ENCODE measurements at regions not wholly inside any gene's neighbourhood (a gene's known extent, or its start where the extent isn't known, plus 50 kb on each side); places are given as distances from the start of the nearest gene placed in this dataset.

DNA sequence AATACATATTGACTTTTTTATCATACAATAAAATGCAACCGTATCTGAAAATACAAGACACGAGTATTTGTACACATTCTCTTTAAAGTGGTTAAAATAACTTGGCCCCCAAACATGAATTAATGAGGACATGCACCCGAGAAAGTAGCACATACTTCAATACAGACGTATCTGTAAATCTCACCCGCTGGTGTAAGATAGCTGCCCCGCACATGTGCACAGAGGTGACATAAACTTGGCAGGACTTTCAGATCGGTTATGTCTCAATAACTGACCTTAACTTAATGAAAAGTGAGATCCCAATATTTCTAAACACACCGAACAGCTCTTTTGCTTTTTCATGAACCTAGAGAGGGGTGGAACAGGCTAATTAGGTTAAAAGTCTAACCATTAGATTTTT is 91.5 kb upstream of the RPS6KA2 start:
- no peak overlapping the region for H2BK12ac ChIP-seq (ENCODE audit: low read length)
- no peak overlapping the region for H3K4me3 ChIP-seq (ENCODE audit: low read length in 2 of 2)
- no peaks in the 10 kb centered on the region for H3K79me1 ChIP-seq (ENCODE audit: low read depth, low read length)
- no peak overlapping the region for H2BK120ac ChIP-seq (ENCODE audit: low read depth, low read length)
- H3K4me1 ChIP-seq (ENCODE audit: control insufficient read depth in 2 of 2, insufficient read depth in 1 of 2, low read depth in 1 of 2, low read length in 2 of 2): peaks cover 0 to 2% of the 10 kb centered on the region in 2 donors
- no peak overlapping the region for H4K8ac ChIP-seq (ENCODE audit: low read depth, low read length)
- no peak overlapping the region for H2AFZ ChIP-seq (ENCODE audit: low read length)
- no peak overlapping the region for H3K27ac ChIP-seq (replicated peaks; ENCODE audit: low read length)
- no peak overlapping the region for H2AK5ac ChIP-seq (ENCODE audit: low read depth, low read length)
- no peak overlapping the region for H3K14ac ChIP-seq (ENCODE audit: low read length)
- no peak for DNase-seq (ENCODE audit: low spot score)
- no peak overlapping the region for H3K4me2 ChIP-seq (ENCODE audit: insufficient read depth, low read length, poor library complexity, severe bottlenecking)
- H3K18ac ChIP-seq (ENCODE audit: low read length): no peak overlapping the region
- no peak overlapping the region for H3K4ac ChIP-seq (ENCODE audit: low read length)
- H2BK5ac ChIP-seq (ENCODE audit: low read length): no peak overlapping the region
- H3K36me3 ChIP-seq (replicated peaks in 1 of 2; ENCODE audit: control insufficient read depth in 2 of 2, insufficient read depth in 2 of 2, low read length in 2 of 2): no peaks in the 10 kb centered on the region
- no peaks in the 10 kb centered on the region for H3K27me3 ChIP-seq (ENCODE audit: control insufficient read depth in 3 of 3, insufficient read depth in 3 of 3, low read depth in 1 of 3, low read length in 3 of 3)
- H3K9ac ChIP-seq (ENCODE audit: low read depth, low read length, poor library complexity): no peak overlapping the region
- no peaks in the 10 kb centered on the region for H3K9me3 ChIP-seq (replicated peaks in 1 of 2; ENCODE audit: control insufficient read depth in 2 of 2, insufficient read depth in 1 of 2, low read depth in 1 of 2, low read length in 2 of 2)
- H4K91ac ChIP-seq (ENCODE audit: low read depth, low read length, poor library complexity): no peak overlapping the region
- no CpG with 5 or more reads among the region's 8 CpGs for WGBS, 2 donors (ENCODE audit: extremely low coverage in 2 of 2, insufficient read length in 2 of 2, insufficient replicate concordance in 1 of 2)
- no peak overlapping the region for H2BK15ac ChIP-seq (ENCODE audit: low read length)
- no peak overlapping the region for H3K23ac ChIP-seq (ENCODE audit: low read depth, low read length, poor library complexity)

GRCh38 chr6:166716910-166717617 is 90.0 kb upstream of the RPS6KA2 start:
- H3K27me3 ChIP-seq (ENCODE audit: control insufficient read depth in 3 of 3, insufficient read depth in 3 of 3, low read depth in 1 of 3, low read length in 3 of 3): no peaks in the 10 kb centered on the region
- H3K4me1 ChIP-seq (ENCODE audit: control insufficient read depth in 2 of 2, insufficient read depth in 1 of 2, low read depth in 1 of 2, low read length in 2 of 2): peaks cover 0 to under 1% of the 10 kb centered on the region in 2 donors
- H3K4me2 ChIP-seq (ENCODE audit: insufficient read depth, low read length, poor library complexity, severe bottlenecking): no peak overlapping the region
- H2BK120ac ChIP-seq (ENCODE audit: low read depth, low read length): no peak overlapping the region
- DNase-seq (ENCODE audit: low spot score): no peak
- H3K79me1 ChIP-seq (ENCODE audit: low read depth, low read length): no peaks in the 10 kb centered on the region
- H3K23ac ChIP-seq (ENCODE audit: low read depth, low read length, poor library complexity): peak overlapping the region; percentile 37
- peak overlapping the region; percentile 5 for H2BK15ac ChIP-seq (ENCODE audit: low read length)
- H2AK5ac ChIP-seq (ENCODE audit: low read depth, low read length): no peak overlapping the region
- H3K4me3 ChIP-seq (ENCODE audit: low read length in 2 of 2): peak overlapping the region in 1 of 2 donors; percentile 37
- H2BK5ac ChIP-seq (ENCODE audit: low read length): no peak overlapping the region
- no peak overlapping the region for H2BK12ac ChIP-seq (ENCODE audit: low read length)
- peak overlapping the region; percentile 83 for H3K18ac ChIP-seq (ENCODE audit: low read length)
- peak overlapping the region; percentile 75 for H3K14ac ChIP-seq (ENCODE audit: low read length)
- H3K4ac ChIP-seq (ENCODE audit: low read length): no peak overlapping the region
- H3K27ac ChIP-seq (replicated peaks; ENCODE audit: low read length): no peak overlapping the region
- H2AFZ ChIP-seq (ENCODE audit: low read length): no peak overlapping the region
- no peaks in the 10 kb centered on the region for H3K9me3 ChIP-seq (replicated peaks in 1 of 2; ENCODE audit: control insufficient read depth in 2 of 2, insufficient read depth in 1 of 2, low read depth in 1 of 2, low read length in 2 of 2)
- H3K36me3 ChIP-seq (replicated peaks in 1 of 2; ENCODE audit: control insufficient read depth in 2 of 2, insufficient read depth in 2 of 2, low read length in 2 of 2): no peaks in the 10 kb centered on the region
- WGBS, 2 donors (ENCODE audit: extremely low coverage in 2 of 2, insufficient read length in 2 of 2, insufficient replicate concordance in 1 of 2): no CpG with 5 or more reads among the region's 14 CpGs
- H4K8ac ChIP-seq (ENCODE audit: low read depth, low read length): no peak overlapping the region
- H4K91ac ChIP-seq (ENCODE audit: low read depth, low read length, poor library complexity): no peak overlapping the region
- H3K9ac ChIP-seq (ENCODE audit: low read depth, low read length, poor library complexity): no peak overlapping the region

DNA sequence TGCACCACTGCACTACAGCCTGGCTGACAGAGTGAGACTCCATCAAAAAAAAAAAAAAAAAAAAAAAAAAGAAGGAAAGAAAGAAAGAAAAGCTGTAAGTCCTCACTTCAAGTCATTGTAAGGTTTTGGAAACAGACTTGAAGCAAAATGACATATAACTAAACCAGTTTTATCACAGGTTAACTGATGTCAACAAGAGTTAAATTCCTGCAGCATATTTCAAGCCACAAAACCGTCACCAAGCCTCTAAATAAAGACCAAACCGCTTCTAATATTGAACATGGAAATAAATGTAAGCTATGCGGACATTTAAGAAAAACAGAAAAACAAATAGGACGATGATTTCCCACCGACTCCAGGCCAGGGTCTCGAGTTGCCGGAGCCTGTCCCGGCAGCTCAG is 88.9 kb upstream of the RPS6KA2 start:
- peaks cover 2 to 5% of the 10 kb centered on the region in 2 donors for H3K9me3 ChIP-seq (replicated peaks in 1 of 2; ENCODE audit: control insufficient read depth in 2 of 2, insufficient read depth in 1 of 2, low read depth in 1 of 2, low read length in 2 of 2)
- H4K8ac ChIP-seq (ENCODE audit: low read depth, low read length): no peak overlapping the region
- H3K9ac ChIP-seq (ENCODE audit: low read depth, low read length, poor library complexity): no peak overlapping the region
- H2AK5ac ChIP-seq (ENCODE audit: low read depth, low read length): no peak overlapping the region
- no peaks in the 10 kb centered on the region for H3K79me1 ChIP-seq (ENCODE audit: low read depth, low read length)
- H2BK5ac ChIP-seq (ENCODE audit: low read length): no peak overlapping the region
- no peaks in the 10 kb centered on the region for H3K4me1 ChIP-seq (ENCODE audit: control insufficient read depth in 2 of 2, insufficient read depth in 1 of 2, low read depth in 1 of 2, low read length in 2 of 2)
- no peak overlapping the region for H2BK120ac ChIP-seq (ENCODE audit: low read depth, low read length)
- H2BK12ac ChIP-seq (ENCODE audit: low read length): no peak overlapping the region
- DNase-seq (ENCODE audit: low spot score): no peak
- H3K18ac ChIP-seq (ENCODE audit: low read length): no peak overlapping the region
- H2AFZ ChIP-seq (ENCODE audit: low read length): no peak overlapping the region
- no peak overlapping the region for H3K23ac ChIP-seq (ENCODE audit: low read depth, low read length, poor library complexity)
- H3K36me3 ChIP-seq (replicated peaks in 1 of 2; ENCODE audit: control insufficient read depth in 2 of 2, insufficient read depth in 2 of 2, low read length in 2 of 2): no peaks in the 10 kb centered on the region
- H3K27me3 ChIP-seq (ENCODE audit: control insufficient read depth in 3 of 3, insufficient read depth in 3 of 3, low read depth in 1 of 3, low read length in 3 of 3): no peaks in the 10 kb centered on the region
- no CpG with 5 or more reads among the region's 8 CpGs for WGBS, 2 donors (ENCODE audit: extremely low coverage in 2 of 2, insufficient read length in 2 of 2, insufficient replicate concordance in 1 of 2)
- no peak overlapping the region for H3K4me3 ChIP-seq (ENCODE audit: low read length in 2 of 2)
- H3K4me2 ChIP-seq (ENCODE audit: insufficient read depth, low read length, poor library complexity, severe bottlenecking): no peak overlapping the region
- no peak overlapping the region for H2BK15ac ChIP-seq (ENCODE audit: low read length)
- H3K14ac ChIP-seq (ENCODE audit: low read length): no peak overlapping the region
- H3K4ac ChIP-seq (ENCODE audit: low read length): no peak overlapping the region
- H4K91ac ChIP-seq (ENCODE audit: low read depth, low read length, poor library complexity): no peak overlapping the region
- no peak overlapping the region for H3K27ac ChIP-seq (replicated peaks; ENCODE audit: low read length)

GRCh38 chr6:166715065-166715464 is 88.0 kb upstream of the RPS6KA2 start:
- H3K4me1 ChIP-seq (ENCODE audit: control insufficient read depth in 2 of 2, insufficient read depth in 1 of 2, low read depth in 1 of 2, low read length in 2 of 2): no peaks in the 10 kb centered on the region
- H3K4ac ChIP-seq (ENCODE audit: low read length): no peak overlapping the region
- H3K9ac ChIP-seq (ENCODE audit: low read depth, low read length, poor library complexity): peak overlapping the region; percentile 3
- H3K27ac ChIP-seq (replicated peaks; ENCODE audit: low read length): no peak overlapping the region
- H3K14ac ChIP-seq (ENCODE audit: low read length): no peak overlapping the region
- peaks cover 2 to 7% of the 10 kb centered on the region in 2 donors for H3K9me3 ChIP-seq (replicated peaks in 1 of 2; ENCODE audit: control insufficient read depth in 2 of 2, insufficient read depth in 1 of 2, low read depth in 1 of 2, low read length in 2 of 2)
- H2AFZ ChIP-seq (ENCODE audit: low read length): no peak overlapping the region
- H2BK15ac ChIP-seq (ENCODE audit: low read length): no peak overlapping the region
- H2BK5ac ChIP-seq (ENCODE audit: low read length): no peak overlapping the region
- H3K36me3 ChIP-seq (replicated peaks in 1 of 2; ENCODE audit: control insufficient read depth in 2 of 2, insufficient read depth in 2 of 2, low read length in 2 of 2): no peaks in the 10 kb centered on the region
- no peak overlapping the region for H2BK120ac ChIP-seq (ENCODE audit: low read depth, low read length)
- H2AK5ac ChIP-seq (ENCODE audit: low read depth, low read length): no peak overlapping the region
- no peak for DNase-seq (ENCODE audit: low spot score)
- H3K4me2 ChIP-seq (ENCODE audit: insufficient read depth, low read length, poor library complexity, severe bottlenecking): no peak overlapping the region
- H2BK12ac ChIP-seq (ENCODE audit: low read length): no peak overlapping the region
- H4K91ac ChIP-seq (ENCODE audit: low read depth, low read length, poor library complexity): no peak overlapping the region
- no peak overlapping the region for H4K8ac ChIP-seq (ENCODE audit: low read depth, low read length)
- no peaks in the 10 kb centered on the region for H3K27me3 ChIP-seq (ENCODE audit: control insufficient read depth in 3 of 3, insufficient read depth in 3 of 3, low read depth in 1 of 3, low read length in 3 of 3)
- H3K18ac ChIP-seq (ENCODE audit: low read length): peak overlapping the region; percentile 29
- H3K23ac ChIP-seq (ENCODE audit: low read depth, low read length, poor library complexity): peak overlapping the region; percentile 30
- no peak overlapping the region for H3K4me3 ChIP-seq (ENCODE audit: low read length in 2 of 2)
- no peaks in the 10 kb centered on the region for H3K79me1 ChIP-seq (ENCODE audit: low read depth, low read length)
- no CpG with 5 or more reads among the region's 7 CpGs for WGBS, 2 donors (ENCODE audit: extremely low coverage in 2 of 2, insufficient read length in 2 of 2, insufficient replicate concordance in 1 of 2)
